ENCODE measurements at regions not wholly inside any gene's neighbourhood (a gene's known extent, or its start where the extent isn't known, plus 50 kb on each side); places are given as distances from the start of the nearest gene placed in this dataset.

GRCh38 chr21:14736162-14736561, 190.0 kb upstream of the SAMSN1 start:
- in situ Hi-C loops (cut with MboI; ENCODE audit: low sequenced_read_pairs) = loop anchor here (10.0 kb wide), 1 partner anchor 291 kb away; no protein-coding TSS in a partner anchor

- in situ Hi-C loops (cut with MboI; ENCODE audit: low sequenced_read_pairs) = loop anchor here (10.0 kb wide), 1 partner anchor 290 kb away; no protein-coding TSS in a partner anchor
These were observed 188.7 kb upstream of the SAMSN1 start for GRCh38 chr21:14734833-14735232.

DNA sequence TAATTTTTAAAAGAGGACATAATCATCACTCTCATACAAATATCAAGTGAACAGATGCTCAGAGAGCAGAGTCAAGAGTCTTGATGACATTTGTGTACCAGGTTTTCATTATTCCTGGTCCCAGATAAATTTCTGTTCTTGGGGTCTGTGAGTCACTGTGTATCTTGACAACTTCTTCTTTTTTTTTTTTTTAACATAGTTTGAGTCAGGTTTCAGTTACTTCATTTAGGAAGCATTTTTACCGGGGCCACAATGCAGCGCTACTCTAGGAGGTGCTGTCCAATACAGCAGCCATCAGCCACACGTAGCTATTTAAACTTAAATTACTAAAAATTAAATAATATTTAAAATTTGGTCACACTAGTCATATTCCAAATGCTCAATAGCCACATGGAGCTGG, 188.1 kb upstream of the SAMSN1 start:
- in situ Hi-C loops (cut with MboI; ENCODE audit: low sequenced_read_pairs) = loop anchor here (10.0 kb wide), 1 partner anchor 289 kb away; no protein-coding TSS in a partner anchor

GRCh38 chr21:14725219-14725618, 179.1 kb upstream of the SAMSN1 start:
- in situ Hi-C loops (cut with MboI; ENCODE audit: low sequenced_read_pairs) = no loop called here

DNA sequence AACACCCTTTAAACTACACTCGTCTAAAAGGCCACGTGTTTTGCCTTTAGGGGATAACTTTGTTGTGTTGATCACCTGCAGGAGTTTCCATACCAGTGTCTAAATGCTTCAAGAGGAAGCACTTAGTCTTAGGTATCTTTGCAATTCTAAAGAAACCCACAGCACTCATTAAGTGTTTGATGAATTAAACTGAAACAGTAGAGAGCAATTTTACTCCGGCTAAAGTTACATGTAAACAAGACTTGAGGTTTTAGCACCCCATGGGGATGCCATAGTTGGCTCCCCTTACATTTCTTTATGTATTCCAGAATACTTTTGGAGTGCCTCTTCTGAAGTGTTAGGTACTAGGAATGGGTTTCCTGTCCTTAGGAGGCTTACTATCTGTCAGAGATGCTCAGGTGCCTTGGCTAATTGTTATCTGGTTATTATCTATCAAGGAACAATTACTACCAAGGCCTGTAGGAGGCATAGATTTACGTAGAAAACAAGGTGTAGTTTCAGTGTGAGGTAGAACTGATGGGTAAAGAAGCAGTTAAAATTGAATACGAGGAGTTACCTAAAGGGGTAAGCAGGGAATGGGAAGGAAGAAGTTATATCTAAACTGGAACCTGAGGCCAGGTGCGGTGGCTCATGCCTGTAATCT, 176.8 kb upstream of the SAMSN1 start:
- in situ Hi-C loops (cut with MboI; ENCODE audit: low sequenced_read_pairs) = no loop called here

DNA sequence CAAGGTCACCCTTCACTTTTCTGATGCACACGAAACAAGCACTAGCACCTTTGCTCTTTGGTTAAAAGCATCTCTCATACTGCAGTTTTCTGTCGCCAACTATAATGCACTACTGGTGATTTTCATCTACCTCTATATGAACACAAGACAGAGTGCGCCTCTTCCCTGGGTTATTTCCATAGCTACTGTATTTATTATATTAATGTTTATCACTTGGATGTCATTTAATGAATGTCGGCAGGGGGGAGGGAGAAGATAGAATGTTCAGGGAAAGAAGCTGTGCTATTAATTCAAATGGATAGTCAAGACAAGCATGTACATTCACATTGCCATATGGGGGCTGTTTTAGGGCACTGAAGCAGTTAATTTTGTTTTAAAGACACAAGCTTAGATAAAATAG, 174.1 kb upstream of the SAMSN1 start:
- in situ Hi-C loops (cut with MboI; ENCODE audit: low sequenced_read_pairs) = no loop called here

- in situ Hi-C loops (cut with MboI; ENCODE audit: low sequenced_read_pairs) = no loop called here
These were observed 172.8 kb upstream of the SAMSN1 start for GRCh38 chr21:14718951-14719350.

DNA sequence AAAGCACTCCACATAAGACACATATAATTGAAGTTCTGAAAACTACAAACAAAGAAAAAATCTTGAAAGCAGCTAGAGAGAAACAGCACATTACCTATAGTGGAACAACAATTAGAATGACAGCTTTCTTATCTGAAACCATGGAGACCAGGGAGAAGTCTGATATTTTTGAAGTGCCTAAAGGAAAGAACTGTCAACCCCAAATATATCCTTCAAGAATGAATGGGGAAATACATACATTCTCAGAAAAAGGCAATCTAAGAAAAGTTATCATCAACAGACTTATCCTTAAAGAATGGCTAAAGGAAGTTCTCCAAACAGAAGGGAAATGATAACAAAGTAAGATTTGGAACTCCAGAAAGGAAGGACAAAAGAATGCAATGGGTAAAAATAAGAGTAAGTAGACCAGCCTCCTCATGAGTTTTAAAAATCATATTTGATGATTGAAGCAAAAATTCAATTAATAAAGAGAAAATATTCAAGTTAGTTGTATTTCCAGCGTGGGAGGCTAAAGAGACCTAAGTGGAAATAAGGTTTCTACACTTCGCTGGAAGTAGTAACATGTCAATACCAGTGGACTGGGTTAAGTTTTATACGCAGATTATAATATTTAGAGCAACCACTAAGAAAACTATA, 170.8 kb upstream of the SAMSN1 start:
- in situ Hi-C loops (cut with MboI; ENCODE audit: low sequenced_read_pairs) = no loop called here

DNA sequence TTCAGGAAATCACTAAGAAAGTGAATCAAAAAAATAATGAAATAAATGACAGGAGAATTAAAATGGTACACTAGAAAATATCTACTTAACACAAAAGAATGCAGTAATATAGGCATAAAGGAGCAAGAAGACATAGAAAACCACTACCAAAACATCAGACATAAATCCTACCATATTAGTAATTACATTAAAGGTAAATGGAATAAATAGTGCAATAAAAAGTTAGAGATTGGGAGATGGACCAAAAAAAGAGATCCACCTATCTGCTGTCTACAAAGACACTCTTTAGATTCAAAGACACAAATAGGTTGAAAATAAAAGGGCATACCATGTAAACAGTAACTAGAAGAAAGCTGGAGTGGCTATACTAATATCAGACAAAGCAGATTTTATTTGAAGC, 167.0 kb upstream of the SAMSN1 start:
- in situ Hi-C loops (cut with MboI; ENCODE audit: low sequenced_read_pairs) = no loop called here

DNA sequence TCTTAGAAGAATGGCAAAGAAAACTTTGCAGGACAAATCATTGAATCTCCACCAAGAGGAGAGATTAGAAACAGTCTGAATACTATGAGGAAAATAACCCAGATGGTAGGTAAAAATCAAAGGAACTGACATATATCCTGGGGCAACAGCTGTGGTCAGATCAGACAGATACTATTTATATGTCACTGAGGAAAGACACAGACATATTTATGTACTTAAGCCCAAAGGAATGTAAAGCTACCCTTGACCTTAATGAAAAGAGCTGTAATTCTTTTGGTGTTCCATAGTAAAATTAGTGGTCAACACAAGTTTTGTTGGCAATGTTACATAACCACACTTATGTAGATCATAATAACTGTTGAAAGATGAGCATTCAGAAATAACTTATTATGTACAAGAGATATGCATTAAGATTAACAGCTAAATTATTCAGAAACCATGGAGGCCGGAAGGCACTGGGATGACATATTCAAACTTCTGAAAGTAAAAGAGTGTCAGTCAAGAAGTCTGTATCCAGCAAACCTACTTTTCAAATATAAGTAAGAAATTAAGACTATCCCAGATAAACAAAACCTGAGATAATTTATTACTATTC, 166.1 kb upstream of the SAMSN1 start:
- in situ Hi-C loops (cut with MboI; ENCODE audit: low sequenced_read_pairs) = no loop called here

- in situ Hi-C loops (cut with MboI; ENCODE audit: low sequenced_read_pairs) = no loop called here
These were observed 165.2 kb upstream of the SAMSN1 start for GRCh38 chr21:14711287-14711686.

DNA sequence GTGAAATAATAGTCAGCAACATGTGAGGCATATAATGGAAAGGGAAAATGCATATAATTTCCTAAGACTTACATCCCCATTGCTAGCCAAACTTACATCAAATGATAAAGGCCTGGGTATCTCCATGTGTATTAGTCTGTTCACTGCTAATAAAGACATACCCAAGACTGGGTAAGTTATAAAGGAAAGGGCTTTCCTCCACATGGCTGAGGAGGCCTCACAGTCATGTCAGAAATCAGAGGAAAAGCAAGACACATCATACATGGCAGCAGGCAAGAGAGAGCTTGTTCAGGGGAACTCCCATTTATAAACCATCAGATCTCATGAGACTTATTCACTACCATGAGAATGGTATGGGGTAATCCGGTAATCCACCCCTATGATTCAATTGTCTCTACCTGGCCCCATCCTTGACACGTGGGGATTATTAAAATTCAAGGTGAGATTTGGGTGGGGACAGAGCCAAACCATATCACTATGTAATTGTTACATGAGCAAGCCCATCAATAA, 161.5 kb upstream of the SAMSN1 start:
- in situ Hi-C loops (cut with MboI; ENCODE audit: low sequenced_read_pairs) = no loop called here

DNA sequence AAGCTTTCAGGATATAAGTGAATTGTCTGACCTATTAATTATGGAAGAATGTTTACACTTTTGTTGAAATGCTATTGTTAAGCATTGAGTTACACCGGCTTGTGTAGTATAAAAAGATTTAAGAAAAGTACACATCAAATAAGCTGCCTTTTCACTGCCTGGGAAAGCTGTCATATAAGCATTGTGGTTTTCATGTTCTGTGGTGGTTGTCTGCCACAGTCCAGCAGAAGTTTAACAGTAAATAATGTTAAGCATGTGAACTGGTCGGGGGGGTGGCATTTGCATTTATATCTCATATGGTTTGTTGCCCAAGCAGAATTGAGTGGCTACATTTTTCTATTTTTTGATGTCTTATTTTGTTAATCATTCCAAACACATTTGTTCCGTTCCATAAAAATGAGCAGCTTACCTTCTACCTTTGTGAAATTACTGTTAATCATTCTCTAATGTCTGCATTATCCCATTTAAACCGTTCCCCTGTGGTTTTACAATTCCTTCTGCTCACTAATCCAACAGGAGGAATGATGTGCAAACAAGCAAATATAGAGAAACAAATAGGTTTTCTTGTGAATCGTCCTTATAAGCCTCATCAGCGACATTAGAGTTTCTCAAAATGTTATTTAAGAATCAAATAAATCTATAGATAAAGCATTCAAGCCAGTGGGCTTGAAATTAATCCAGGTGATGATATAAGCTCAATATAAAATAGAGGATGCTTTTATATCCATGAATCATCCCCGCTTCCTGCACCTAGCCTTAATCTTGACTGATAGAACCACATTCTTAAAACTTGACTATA, 160.8 kb upstream of the SAMSN1 start:
- in situ Hi-C loops (cut with MboI; ENCODE audit: low sequenced_read_pairs) = no loop called here

DNA sequence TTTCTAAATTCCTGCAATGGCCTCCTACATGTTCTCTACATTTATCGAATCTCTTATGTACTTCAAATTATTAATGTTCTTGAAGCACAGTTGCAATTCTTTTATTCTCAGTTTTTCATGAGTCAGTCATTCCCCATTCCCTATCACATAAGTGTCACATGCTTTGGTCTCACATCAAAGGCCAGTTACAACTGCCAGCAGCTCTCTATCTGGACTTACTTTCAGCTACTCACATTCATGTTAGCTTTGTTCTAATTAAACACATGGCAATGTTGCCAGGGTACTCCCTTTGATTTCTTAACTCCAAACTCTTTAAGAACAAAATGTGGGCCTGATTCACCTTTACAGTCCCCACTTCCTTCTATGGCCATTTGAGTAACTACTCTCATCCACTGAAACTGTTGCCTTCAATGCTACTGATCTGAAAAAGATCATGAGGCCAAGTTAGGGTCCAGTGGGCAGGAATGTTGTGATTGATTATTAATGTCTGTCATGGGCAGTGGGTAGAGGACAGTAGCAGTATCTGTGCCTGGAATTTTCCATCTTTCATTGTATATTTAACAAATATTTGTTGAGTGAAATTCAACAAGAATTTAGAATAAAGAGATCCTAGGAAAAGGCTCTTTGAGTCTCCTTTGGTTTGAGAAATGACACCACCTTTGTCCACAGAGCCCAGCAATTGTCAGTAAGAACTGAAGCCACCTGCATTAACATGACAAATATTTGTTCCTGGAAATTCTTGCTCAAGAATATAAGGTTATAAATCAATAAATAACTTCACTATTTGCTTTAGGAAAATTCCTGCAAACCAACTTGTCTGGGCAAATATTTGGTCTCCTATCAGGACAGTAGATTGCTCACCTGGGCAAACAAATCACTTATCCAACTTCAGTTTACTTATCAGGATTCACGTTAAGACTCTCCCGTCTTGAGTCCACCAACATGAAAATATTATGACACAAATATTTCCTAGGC, 153.6 kb upstream of the SAMSN1 start:
- in situ Hi-C loops (cut with MboI; ENCODE audit: low sequenced_read_pairs) = no loop called here

DNA sequence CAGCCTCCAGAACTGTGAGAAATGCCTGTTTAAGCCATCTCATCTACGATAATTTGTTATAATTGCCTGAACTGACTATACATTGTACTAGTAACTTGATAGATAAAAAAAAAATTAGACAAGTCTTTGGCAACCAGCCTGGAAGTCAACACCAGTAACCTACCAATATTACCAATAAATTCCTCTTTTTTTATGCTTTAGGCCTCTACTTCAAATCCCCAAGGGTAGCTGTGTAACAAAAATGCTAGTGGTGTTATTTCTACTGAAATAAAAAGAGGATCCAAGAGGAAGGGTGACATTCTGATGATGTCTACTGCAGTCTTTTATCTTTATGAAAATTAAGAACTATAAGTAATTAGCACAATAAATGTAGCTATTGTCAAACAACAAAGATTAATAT, 151.7 kb upstream of the SAMSN1 start:
- in situ Hi-C loops (cut with MboI; ENCODE audit: low sequenced_read_pairs) = no loop called here

DNA sequence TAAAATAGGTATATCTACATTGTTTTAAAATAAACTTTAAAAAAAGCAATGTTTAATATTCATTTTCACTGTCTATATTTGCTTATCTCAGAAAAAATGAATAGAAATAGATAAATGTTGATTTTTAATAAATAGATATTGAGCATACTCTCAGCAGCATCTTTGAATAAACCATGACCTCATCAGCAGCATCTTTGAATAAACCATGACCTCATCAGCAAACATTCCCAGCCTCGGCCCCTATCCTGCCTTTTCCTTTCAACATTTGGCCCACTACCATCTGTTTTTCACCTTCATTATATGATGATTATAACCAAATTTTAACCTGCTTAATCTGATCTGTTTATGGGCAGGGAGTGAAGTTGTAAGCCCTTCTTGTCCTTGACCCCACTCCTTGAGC, 148.7 kb upstream of the SAMSN1 start:
- in situ Hi-C loops (cut with MboI; ENCODE audit: low sequenced_read_pairs) = no loop called here

- in situ Hi-C loops (cut with MboI; ENCODE audit: low sequenced_read_pairs) = no loop called here
These were observed 147.9 kb upstream of the SAMSN1 start for GRCh38 chr21:14693997-14694396.

DNA sequence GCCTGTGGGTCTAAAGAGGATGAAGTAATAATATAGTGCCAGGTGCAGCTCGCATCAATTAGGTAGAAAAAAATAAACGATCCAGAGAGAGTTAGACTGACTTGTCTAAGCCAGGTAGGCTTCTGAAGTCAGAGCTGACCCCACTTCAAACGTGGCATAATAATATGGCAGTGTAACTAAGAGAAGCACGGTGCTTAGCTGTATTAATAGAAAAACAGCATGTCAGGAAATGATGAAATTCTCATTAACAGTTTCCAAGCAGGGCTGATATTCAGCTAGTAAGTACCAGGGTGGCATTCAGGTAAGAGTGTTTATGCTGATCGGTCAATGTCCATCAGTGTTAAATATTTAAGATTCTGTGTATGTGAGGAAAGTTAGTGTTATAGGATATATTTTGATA, 145.8 kb upstream of the SAMSN1 start:
- in situ Hi-C loops (cut with MboI; ENCODE audit: low sequenced_read_pairs) = no loop called here

DNA sequence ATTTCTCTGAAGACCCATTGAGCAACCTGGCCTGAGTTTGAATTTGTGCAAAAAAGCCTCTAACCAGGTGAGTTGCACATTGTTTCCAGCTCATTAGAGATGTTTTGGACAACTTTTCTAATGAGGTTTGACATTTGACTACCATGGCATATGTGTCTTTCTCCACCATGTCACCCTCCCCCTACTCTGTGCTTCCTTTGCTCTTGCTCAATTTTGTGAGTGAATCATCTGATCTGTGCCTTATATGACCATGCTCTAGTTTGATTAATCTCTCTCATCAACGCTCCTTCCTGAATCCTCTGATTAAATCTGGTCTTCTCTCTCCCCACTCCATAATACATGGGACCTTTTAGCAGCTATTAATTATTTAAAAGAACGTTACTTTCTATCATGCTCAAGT, 144.8 kb upstream of the SAMSN1 start:
- in situ Hi-C loops (cut with MboI; ENCODE audit: low sequenced_read_pairs) = no loop called here

DNA sequence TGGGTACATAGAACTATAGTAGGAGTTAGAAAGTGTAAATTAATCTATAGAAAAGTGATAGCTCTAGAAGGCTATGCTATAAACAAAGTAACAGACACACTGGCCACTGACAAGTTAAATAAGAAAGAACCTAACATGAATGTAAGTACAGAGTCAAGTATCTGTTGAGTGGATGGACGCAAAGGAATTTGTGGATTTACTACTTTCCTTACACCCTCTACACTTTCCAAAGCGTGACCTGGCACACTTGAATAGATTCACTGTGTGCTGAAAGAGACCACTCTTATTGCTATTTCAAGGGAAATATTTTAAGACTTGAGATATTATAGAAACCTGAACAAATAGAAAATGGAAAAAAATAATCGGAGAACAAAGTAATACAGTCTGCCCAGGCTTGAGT, 142.8 kb upstream of the SAMSN1 start:
- in situ Hi-C loops (cut with MboI; ENCODE audit: low sequenced_read_pairs) = no loop called here
